KMS-11 (cell line): ENCODE measurements at regions not wholly inside any gene's neighbourhood (a gene's known extent, or its start where the extent isn't known, plus 50 kb on each side); places are given as distances from the start of the nearest gene placed in this dataset.

Source experiments
- H2AFZ ChIP-seq: fragments of 200-600 bp; sonication (generic); 2 replicates; pipeline ENCODE4 v1.6.1; 2016; ENCODE audit warnings: antibody characterized with exemption, mixed run types, low read depth
- H3K27ac ChIP-seq: fragments of 200-600 bp; sonication (generic); 2 replicates; pipeline ENCODE4 v1.6.1; 2016; ENCODE audit warnings: mild to moderate bottlenecking, mixed run types
- H3K27me3 ChIP-seq: fragments of 200-600 bp; sonication (generic); 2 replicates; pipeline ENCODE4 v1.6.1; 2017; ENCODE audit warnings: mild to moderate bottlenecking, low read depth, mixed run types, moderate library complexity; ENCODE audit not compliant: insufficient read depth
- H3K36me3 ChIP-seq: fragments of 200-600 bp; sonication (generic); 2 replicates; pipeline ENCODE4 v1.6.1; 2017; ENCODE audit warnings: mild to moderate bottlenecking, mixed run types; ENCODE audit not compliant: insufficient read depth
- H3K4me1 ChIP-seq: fragments of 200-600 bp; sonication (generic); 2 replicates; pipeline ENCODE4 v1.6.1; 2016; ENCODE audit warnings: mild to moderate bottlenecking, low read depth, mixed run types; ENCODE audit not compliant: poor library complexity, severe bottlenecking
- H3K4me2 ChIP-seq: fragments of 200-600 bp; sonication (generic); 2 replicates; pipeline ENCODE4 v1.7.0; 2016; ENCODE audit warnings: mild to moderate bottlenecking, mixed run types
- H3K4me3 ChIP-seq: fragments of 200-600 bp; sonication (generic); IDR thresholded peaks from 2 replicates; pipeline ENCODE4 v1.6.1; 2017; ENCODE audit warnings: low read depth, low read length, mixed read lengths; ENCODE audit not compliant: insufficient read depth
- H3K79me2 ChIP-seq: fragments of 200-600 bp; sonication (generic); 2 replicates; pipeline ENCODE4 v1.6.1; 2016; ENCODE audit warnings: low read depth, mixed run types; ENCODE audit not compliant: insufficient read depth
- H3K9ac ChIP-seq: fragments of 200-600 bp; sonication (generic); 2 replicates; pipeline ENCODE4 v1.6.1; 2016; ENCODE audit warnings: mild to moderate bottlenecking, mixed run types
- H4K20me1 ChIP-seq: fragments of 200-600 bp; sonication (generic); 2 replicates; pipeline ENCODE4 v1.6.1; 2016; ENCODE audit warnings: mild to moderate bottlenecking, mixed run types; ENCODE audit not compliant: insufficient read depth
- TF ChIP-seq, protein P1 (sequence below): fragments of 200-600 bp; sonication (generic); conservative IDR thresholded peaks from 2 replicates; pipeline ENCODE4 v1.6.1; 2017; ENCODE audit warnings: low read depth, mild to moderate bottlenecking, antibody characterized with exemption, low read length, moderate library complexity, mixed read lengths

DNA sequence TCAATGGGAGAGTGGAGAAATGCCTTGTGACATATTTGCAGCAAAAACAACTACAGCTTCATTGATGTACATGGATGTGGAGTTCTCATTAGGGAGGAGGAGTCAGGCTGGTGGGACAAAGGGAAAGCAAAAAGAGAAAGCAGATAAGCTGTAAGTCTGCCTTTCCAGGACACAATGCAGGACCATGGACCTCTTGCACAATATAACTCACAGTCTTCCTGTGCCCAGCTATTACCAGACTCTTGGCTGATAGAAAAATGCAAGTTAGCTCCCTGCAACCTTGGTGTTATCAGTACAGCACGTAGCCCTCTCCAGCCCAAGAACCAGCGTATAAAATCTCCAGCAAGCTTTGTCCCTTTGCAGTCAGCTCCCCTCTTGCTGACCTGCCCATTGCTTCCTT is 232.3 kb downstream of the NFATC2 start:
- Histone ChIP-seq H3K4me1 (no peaks in the 10 kb centered on the region), H3K79me2 (no peaks in the 10 kb centered on the region), H3K36me3 (no peaks in the 10 kb centered on the region), H3K4me3 (no peak overlapping the region), H4K20me1 (no peaks in the 10 kb centered on the region), H3K9ac (no peak overlapping the region), H2AFZ (no peak overlapping the region), H3K27ac (no peak overlapping the region), H3K27me3 (no peaks in the 10 kb centered on the region), H3K4me2 (no peak overlapping the region)
- TF ChIP-seq, protein P1, sequence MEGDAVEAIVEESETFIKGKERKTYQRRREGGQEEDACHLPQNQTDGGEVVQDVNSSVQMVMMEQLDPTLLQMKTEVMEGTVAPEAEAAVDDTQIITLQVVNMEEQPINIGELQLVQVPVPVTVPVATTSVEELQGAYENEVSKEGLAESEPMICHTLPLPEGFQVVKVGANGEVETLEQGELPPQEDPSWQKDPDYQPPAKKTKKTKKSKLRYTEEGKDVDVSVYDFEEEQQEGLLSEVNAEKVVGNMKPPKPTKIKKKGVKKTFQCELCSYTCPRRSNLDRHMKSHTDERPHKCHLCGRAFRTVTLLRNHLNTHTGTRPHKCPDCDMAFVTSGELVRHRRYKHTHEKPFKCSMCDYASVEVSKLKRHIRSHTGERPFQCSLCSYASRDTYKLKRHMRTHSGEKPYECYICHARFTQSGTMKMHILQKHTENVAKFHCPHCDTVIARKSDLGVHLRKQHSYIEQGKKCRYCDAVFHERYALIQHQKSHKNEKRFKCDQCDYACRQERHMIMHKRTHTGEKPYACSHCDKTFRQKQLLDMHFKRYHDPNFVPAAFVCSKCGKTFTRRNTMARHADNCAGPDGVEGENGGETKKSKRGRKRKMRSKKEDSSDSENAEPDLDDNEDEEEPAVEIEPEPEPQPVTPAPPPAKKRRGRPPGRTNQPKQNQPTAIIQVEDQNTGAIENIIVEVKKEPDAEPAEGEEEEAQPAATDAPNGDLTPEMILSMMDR = no peak

DNA sequence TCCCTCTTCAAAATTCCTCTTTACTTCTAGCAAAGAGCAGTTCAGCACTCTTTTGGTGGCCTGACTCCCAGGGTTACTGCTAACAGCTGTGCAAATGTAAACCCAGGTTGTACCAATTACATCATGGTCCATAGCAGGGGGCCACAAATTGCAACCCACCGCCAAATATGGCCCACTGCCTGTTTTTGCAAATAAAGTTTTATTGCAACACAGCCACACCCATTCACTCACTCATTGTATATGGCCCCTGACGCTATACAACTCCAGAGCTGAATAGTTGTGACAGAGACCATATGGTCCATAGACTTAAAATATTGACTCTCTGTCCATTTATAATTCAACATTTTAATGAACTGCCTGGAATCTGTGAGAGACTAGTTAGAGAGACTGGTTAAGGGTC is 233.4 kb downstream of the NFATC2 start:
- H3K27ac ChIP-seq = no peak overlapping the region
- H3K79me2 ChIP-seq = no peaks in the 10 kb centered on the region
- no peaks in the 10 kb centered on the region for H3K4me1 ChIP-seq
- H3K9ac ChIP-seq = no peak overlapping the region
- TF ChIP-seq, protein P1 = no peak
- no peak overlapping the region for H3K4me2 ChIP-seq
- H3K36me3 ChIP-seq = no peaks in the 10 kb centered on the region
- H3K4me3 ChIP-seq = no peak overlapping the region
- no peaks in the 10 kb centered on the region for H4K20me1 ChIP-seq
- no peaks in the 10 kb centered on the region for H3K27me3 ChIP-seq
- no peak overlapping the region for H2AFZ ChIP-seq

DNA sequence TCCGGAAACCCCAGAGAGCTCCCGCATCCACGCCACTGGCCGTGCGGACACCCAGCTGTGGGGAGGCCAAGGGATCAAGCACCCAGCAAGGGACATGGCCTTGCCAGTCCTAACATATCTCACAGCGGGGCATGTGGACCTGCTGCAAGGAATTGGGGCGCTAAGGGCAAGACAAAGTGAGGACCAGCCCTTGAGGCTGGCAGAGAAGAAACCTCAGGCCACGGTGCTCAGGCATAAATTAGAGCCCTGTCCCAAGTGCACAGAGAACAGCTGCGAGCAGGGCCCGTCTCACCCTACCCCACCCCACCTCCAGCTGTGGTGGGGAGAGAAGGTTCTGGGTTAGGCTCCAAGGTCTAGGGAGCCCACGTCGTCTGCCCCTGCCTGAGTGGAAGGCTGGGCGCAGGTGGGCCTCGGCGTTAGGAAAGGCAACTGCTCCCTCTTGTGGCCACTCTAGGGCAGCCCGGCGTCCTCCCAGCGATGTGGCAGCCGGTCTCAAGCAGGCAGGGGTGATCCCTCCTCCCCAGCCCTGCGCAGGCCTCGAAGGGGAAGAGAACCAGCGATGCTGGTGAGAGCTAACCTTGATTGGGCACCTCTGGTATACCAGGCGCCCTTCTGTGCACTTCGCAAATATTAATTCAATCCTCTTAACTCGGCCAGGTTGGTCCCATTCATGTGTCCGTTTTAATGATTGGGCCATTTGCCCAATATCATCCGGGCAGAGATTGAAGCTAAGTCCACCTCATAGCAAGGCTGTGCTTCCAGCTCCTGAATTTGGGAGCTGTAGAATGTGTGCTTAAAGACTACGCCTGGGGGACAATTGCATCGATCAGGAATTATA is 235.8 kb downstream of the NFATC2 start:
- TF ChIP-seq, protein P1 = peak; percentile 91
- Histone ChIP-seq H3K36me3 (no peaks in the 10 kb centered on the region), H3K4me3 (no peak overlapping the region), H3K79me2 (no peaks in the 10 kb centered on the region), H3K4me1 (no peaks in the 10 kb centered on the region), H3K9ac (no peak overlapping the region), H3K27me3 (no peaks in the 10 kb centered on the region), H3K4me2 (0 out of 2 replicates have a peak overlapping the region, but pooled peaks have one; percentile 15), H3K27ac (no peak overlapping the region), H2AFZ (peak overlapping the region; percentile 70), H4K20me1 (no peaks in the 10 kb centered on the region)

DNA sequence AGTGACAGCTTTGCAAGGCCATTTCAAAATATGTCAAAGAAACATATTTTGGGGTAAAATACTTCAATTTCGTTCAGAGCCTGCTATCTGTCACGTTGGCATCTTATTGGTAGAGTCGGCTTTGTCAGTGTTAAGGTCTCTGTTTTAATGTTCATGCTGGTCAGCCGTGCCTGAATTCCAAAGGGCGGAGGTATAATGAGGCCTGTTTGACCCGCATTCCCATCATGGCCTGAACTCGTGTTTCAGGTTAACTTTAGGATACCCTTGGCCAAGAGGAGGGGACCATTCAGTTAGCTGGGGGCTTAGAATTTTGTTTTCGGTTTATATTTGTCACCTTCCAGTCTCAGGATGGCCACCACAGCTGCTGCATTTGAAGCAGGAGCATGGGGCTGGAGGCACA is 236.4 kb downstream of the NFATC2 start:
- Histone ChIP-seq H2AFZ (peak overlapping the region; percentile 70; the same call in 1 of the 2 replicates), H3K9ac (no peak overlapping the region), H3K36me3 (no peaks in the 10 kb centered on the region), H3K27ac (no peak overlapping the region), H3K4me3 (no peak overlapping the region), H4K20me1 (no peaks in the 10 kb centered on the region), H3K4me2 (no peak overlapping the region), H3K4me1 (no peaks in the 10 kb centered on the region), H3K79me2 (no peaks in the 10 kb centered on the region), H3K27me3 (no peaks in the 10 kb centered on the region)
- TF ChIP-seq, protein P1 = no peak
